PC-3 (cell line): ENCODE measurements at regions not wholly inside any gene's neighbourhood (a gene's known extent, or its start where the extent isn't known, plus 50 kb on each side); places are given as distances from the start of the nearest gene placed in this dataset.
"Not testable (repeated sequence)": the region's sequence is repeated elsewhere in the genome, so short reads cannot be mapped to it uniquely, and the experiment has no call there.

Experiments used
- CTCF ChIP-seq: fragments of 300-600 bp; sonication (generic); conservative IDR thresholded peaks from 2 replicates; pipeline ENCODE4 v1.5.1; 2017; ENCODE audit warnings: antibody characterized with exemption, low read depth, mild to moderate bottlenecking, low read length
- EZH2 ChIP-seq: fragments of 300-600 bp; sonication (generic); IDR thresholded peaks from one replicate; pipeline ENCODE4 v1.6.1; 2017; ENCODE audit warnings: antibody characterized with exemption, mild to moderate bottlenecking, low read length; ENCODE audit not compliant: unreplicated experiment

- not testable (repeated sequence) for TF ChIP-seq CTCF, EZH2
Observed at GRCh38 chr9:13433453-13433852, 154.0 kb upstream of the MPDZ start.
